ENCODE measurements at regions not wholly inside any gene's neighbourhood (a gene's known extent, or its start where the extent isn't known, plus 50 kb on each side); places are given as distances from the start of the nearest gene placed in this dataset.

- TF ChIP-seq POLR2A (IDR thresholded peaks at IDR 0.05; ENCODE audit: low read length) (no peak), GATA1 (IDR thresholded peaks at IDR 0.05; ENCODE audit: low read depth, low read length) (no peak)
Measured at GRCh38 chr7:40946549-40946948, 756.3 kb downstream of the INHBA start.

Data from erythroblast (primary cell).